Stimulated activated CD4-positive, alpha-beta T cell treated with anti-CD3 and anti-CD28 coated beads, Interleukin-1b, Interleukin-23, amount 100 ng/mL, for 24 hours (primary cell): ENCODE measurements at regions not wholly inside any gene's neighbourhood (a gene's known extent, or its start where the extent isn't known, plus 50 kb on each side); places are given as distances from the start of the nearest gene placed in this dataset.

ENCODE experiments used
- DNase-seq, 4 experiments: peaks; one replicate each; pipeline ENCODE4 v3.0.0-alpha.2; 2020; ENCODE audit warnings: low read depth in 4 of 4, low spot score in 1 of 4

GRCh38 chr21:39029086-39029755 is 154.0 kb downstream of the PSMG1 start:
- DNase-seq: no peak

- no peak for DNase-seq
Observed at GRCh38 chr21:39025198-39025597, 158.1 kb downstream of the PSMG1 start.

GRCh38 chr21:39024538-39024937 is 158.7 kb downstream of the PSMG1 start:
- no peak for DNase-seq

- DNase-seq: no peak
Observed at GRCh38 chr21:39022863-39023693, 160.2 kb downstream of the PSMG1 start.

- no peak for DNase-seq
Observed at GRCh38 chr21:39022466-39022862, 160.8 kb downstream of the PSMG1 start.

GRCh38 chr21:39022035-39022434 is 161.2 kb downstream of the PSMG1 start:
- DNase-seq: no peak

GRCh38 chr21:39021478-39021832 is 161.8 kb downstream of the PSMG1 start:
- no peak for DNase-seq

- no peak for DNase-seq
Observed at GRCh38 chr21:39020751-39021477, 162.3 kb downstream of the PSMG1 start.

GRCh38 chr21:39018730-39019129 is 164.5 kb downstream of the PSMG1 start:
- DNase-seq: no peak

- no peak for DNase-seq
Observed at GRCh38 chr21:39016740-39017315, 166.4 kb downstream of the PSMG1 start.

- DNase-seq: no peak
Observed at GRCh38 chr21:39014747-39015146, 168.5 kb downstream of the PSMG1 start.

- DNase-seq: no peak
Observed at GRCh38 chr21:39012326-39013230, 170.7 kb downstream of the PSMG1 start.

- no peak for DNase-seq
Observed at GRCh38 chr21:39011911-39012310, 171.3 kb downstream of the PSMG1 start.

- no peak for DNase-seq
Observed at GRCh38 chr21:39010629-39011404, 172.4 kb downstream of the PSMG1 start.

GRCh38 chr21:39009587-39010225 is 173.5 kb downstream of the PSMG1 start:
- no peak for DNase-seq

GRCh38 chr21:39007985-39008384 is 175.3 kb downstream of the PSMG1 start:
- DNase-seq: no peak

- DNase-seq: no peak
Observed at GRCh38 chr21:39007532-39007931, 175.7 kb downstream of the PSMG1 start.

GRCh38 chr21:39006571-39007311 is 176.5 kb downstream of the PSMG1 start:
- no peak for DNase-seq

GRCh38 chr21:39005502-39005787 is 177.8 kb downstream of the PSMG1 start:
- DNase-seq: no peak
